Keratinocyte (primary cell): ENCODE measurements at regions not wholly inside any gene's neighbourhood (a gene's known extent, or its start where the extent isn't known, plus 50 kb on each side); places are given as distances from the start of the nearest gene placed in this dataset.

Source experiments
- DNase-seq: peaks from one replicate; pipeline ENCODE4 v3.0.0-alpha.2; 2011; ENCODE audit warnings: low read depth, missing footprints, low spot score
- FAIRE-seq: peaks from 2 replicates; lab custom pipeline; 2011; peaks lifted over from hg19 to GRCh38; lab: Jason Lieb, UNC
- H2AFZ ChIP-seq: 2 replicates; pipeline ENCODE4 v1.6.0; 2012; ENCODE audit warnings: low read length, control low read depth, inconsistent platforms; ENCODE audit not compliant: control insufficient read depth
- H3K27ac ChIP-seq: 2 replicates; pipeline ENCODE4 v1.5.1; 2011; ENCODE audit warnings: low read length; ENCODE audit not compliant: control insufficient read depth, insufficient read depth
- H3K27me3 ChIP-seq: 3 replicates; pipeline ENCODE4 v1.6.0; 2011; ENCODE audit warnings: low read length; ENCODE audit not compliant: control insufficient read depth, insufficient read depth; ENCODE audit errors: extremely low read depth
- H3K36me3 ChIP-seq, 2 experiments: 2 replicates in 1 of 2; 3 replicates in 1 of 2; pipeline ENCODE4 v1.5.1; 2011; ENCODE audit warnings: low read length in 2 of 2, mild to moderate bottlenecking in 1 of 2; ENCODE audit not compliant: control insufficient read depth in 2 of 2, insufficient read depth in 2 of 2; ENCODE audit errors: extremely low read depth in 1 of 2
- H3K4me1 ChIP-seq: 3 replicates; pipeline ENCODE4 v1.5.1; 2011; ENCODE audit warnings: low read length; ENCODE audit not compliant: control insufficient read depth, insufficient read depth; ENCODE audit errors: extremely low read depth
- H3K4me2 ChIP-seq: 3 replicates; pipeline ENCODE4 v1.6.0; 2011; ENCODE audit warnings: low read depth, low read length; ENCODE audit not compliant: control insufficient read depth, insufficient read depth; ENCODE audit errors: extremely low read depth
- H3K4me3 ChIP-seq, 3 experiments: fragments of 200-600 bp in 1 of 3; sonication (generic) in 1 of 3; 2 replicates in 2 of 3; 3 replicates in 1 of 3; pipeline ENCODE4 v1.5.1; 2011 to 2016; ENCODE audit warnings: low read length in 3 of 3, mild to moderate bottlenecking in 3 of 3, control low read depth in 2 of 3, inconsistent platforms in 1 of 3, low read depth in 1 of 3, mixed read lengths in 1 of 3, mixed run types in 1 of 3, moderate library complexity in 1 of 3; ENCODE audit not compliant: control insufficient read depth in 2 of 3, insufficient read depth in 2 of 3; ENCODE audit errors: extremely low read depth in 1 of 3
- H3K79me2 ChIP-seq: 2 replicates; pipeline ENCODE4 v1.6.0; 2012; ENCODE audit warnings: low read length; ENCODE audit not compliant: control insufficient read depth, insufficient read depth
- H3K9ac ChIP-seq: 3 replicates; pipeline ENCODE4 v1.6.0; 2011; ENCODE audit warnings: low read length; ENCODE audit not compliant: control insufficient read depth, insufficient read depth; ENCODE audit errors: extremely low read depth
- H3K9me1 ChIP-seq: 3 replicates; pipeline ENCODE4 v1.6.0; 2011; ENCODE audit warnings: low read length; ENCODE audit not compliant: control insufficient read depth, insufficient read depth; ENCODE audit errors: extremely low read depth
- H3K9me3 ChIP-seq: 2 replicates; pipeline ENCODE4 v1.5.1; 2012; ENCODE audit warnings: low read depth, low read length; ENCODE audit not compliant: control insufficient read depth
- H4K20me1 ChIP-seq: 3 replicates; pipeline ENCODE4 v1.6.0; 2011; ENCODE audit warnings: low read length; ENCODE audit not compliant: control insufficient read depth, insufficient read depth; ENCODE audit errors: extremely low read depth
- EZH2 ChIP-seq: IDR thresholded peaks from one replicate; pipeline ENCODE4 v1.6.1; 2012; ENCODE audit warnings: inconsistent platforms, mild to moderate bottlenecking, low read length, moderate library complexity
- dilution Hi-C: fragments of 300-500 bp; cut with MboI; formaldehyde crosslinking; loops from one replicate; pipeline ENCODE4 v1.7.0; 2020; ENCODE audit warnings: low sequenced_read_pairs; ENCODE audit not compliant: extremely low pct_ligation_motif_present
- TF ChIP-seq, protein P1 (sequence below), 3 experiments: IDR thresholded peaks in 1 of 3; conservative IDR thresholded peaks in 1 of 3; optimal IDR thresholded peaks in 1 of 3; 2 replicates in 2 of 3; 3 replicates in 1 of 3; pipeline versions ENCODE3 to v1.5.1; 2011; ENCODE audit warnings: low read length in 3 of 3, mild to moderate bottlenecking in 3 of 3, moderate library complexity in 2 of 3, control low read depth in 1 of 3, inconsistent platforms in 1 of 3; ENCODE audit not compliant: insufficient read depth in 2 of 3; ENCODE audit errors: extremely low read depth in 1 of 3

DNA sequence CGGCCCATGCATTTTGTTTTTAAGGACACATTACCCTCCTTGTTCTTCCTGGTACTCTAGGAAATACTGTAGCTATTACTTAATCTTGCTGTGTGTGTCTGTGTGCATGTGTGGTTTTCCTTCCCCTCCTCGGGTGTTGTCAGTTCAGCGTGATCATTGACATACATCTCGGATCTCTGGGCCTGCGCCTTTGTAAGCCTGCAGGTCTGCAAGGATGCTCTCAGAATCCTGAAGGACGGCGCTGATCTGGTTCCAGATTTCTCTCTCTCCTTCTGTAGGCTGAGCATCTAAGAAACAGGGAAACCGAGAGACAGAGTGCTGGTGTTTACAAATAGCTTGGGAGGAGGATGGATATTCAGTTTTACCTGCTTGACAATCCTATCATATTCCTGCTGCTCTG lies 100.2 kb downstream of the CYRIA start:
- Histone ChIP-seq H3K9ac (no peak overlapping the region), H3K4me3 (no peak overlapping the region), H3K79me2 (no peaks in the 10 kb centered on the region), H3K4me2 (no peak overlapping the region), H3K27me3 (no peaks in the 10 kb centered on the region), H3K9me1 (no peaks in the 10 kb centered on the region), H4K20me1 (no peaks in the 10 kb centered on the region), H3K27ac (no peak overlapping the region), H3K36me3 (peaks cover 0 to 2% of the 10 kb centered on the region in 2 experiments), H3K9me3 (no peaks in the 10 kb centered on the region), H3K4me1 (no peaks in the 10 kb centered on the region), H2AFZ (no peak overlapping the region)
- dilution Hi-C loops, result no loop called here
- no peak for DNase-seq
- no peak for FAIRE-seq
- TF ChIP-seq, protein P1, sequence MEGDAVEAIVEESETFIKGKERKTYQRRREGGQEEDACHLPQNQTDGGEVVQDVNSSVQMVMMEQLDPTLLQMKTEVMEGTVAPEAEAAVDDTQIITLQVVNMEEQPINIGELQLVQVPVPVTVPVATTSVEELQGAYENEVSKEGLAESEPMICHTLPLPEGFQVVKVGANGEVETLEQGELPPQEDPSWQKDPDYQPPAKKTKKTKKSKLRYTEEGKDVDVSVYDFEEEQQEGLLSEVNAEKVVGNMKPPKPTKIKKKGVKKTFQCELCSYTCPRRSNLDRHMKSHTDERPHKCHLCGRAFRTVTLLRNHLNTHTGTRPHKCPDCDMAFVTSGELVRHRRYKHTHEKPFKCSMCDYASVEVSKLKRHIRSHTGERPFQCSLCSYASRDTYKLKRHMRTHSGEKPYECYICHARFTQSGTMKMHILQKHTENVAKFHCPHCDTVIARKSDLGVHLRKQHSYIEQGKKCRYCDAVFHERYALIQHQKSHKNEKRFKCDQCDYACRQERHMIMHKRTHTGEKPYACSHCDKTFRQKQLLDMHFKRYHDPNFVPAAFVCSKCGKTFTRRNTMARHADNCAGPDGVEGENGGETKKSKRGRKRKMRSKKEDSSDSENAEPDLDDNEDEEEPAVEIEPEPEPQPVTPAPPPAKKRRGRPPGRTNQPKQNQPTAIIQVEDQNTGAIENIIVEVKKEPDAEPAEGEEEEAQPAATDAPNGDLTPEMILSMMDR (optimal IDR thresholded peaks at IDR 0.05 in 1 of 3, IDR thresholded peaks at IDR 0.05 in 1 of 3, conservative IDR thresholded peaks at IDR 0.05 in 1 of 3; ENCODE audit: extremely low read depth in 1 of 3, insufficient read depth in 2 of 3, low read length in 3 of 3), result no peak
- no peak for TF ChIP-seq EZH2

DNA sequence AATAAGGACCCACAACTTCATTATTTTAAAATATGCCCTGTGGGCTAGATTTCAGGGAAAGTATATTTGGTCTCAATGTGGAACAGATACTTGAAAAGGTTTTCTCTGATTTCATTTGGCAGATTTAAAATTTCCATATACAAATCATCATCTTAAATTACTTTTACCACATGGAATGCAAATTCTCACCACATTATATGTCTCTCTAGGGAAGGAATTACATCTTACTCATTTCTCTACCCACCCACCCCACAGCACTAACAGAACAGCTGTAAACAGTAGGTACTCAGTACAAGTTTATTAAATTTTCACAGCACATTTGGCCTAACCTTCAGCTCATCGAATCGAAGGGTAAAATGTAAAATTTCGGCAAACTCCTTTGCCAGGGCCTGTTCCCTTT lies 104.0 kb downstream of the CYRIA start:
- Histone ChIP-seq H4K20me1 (no peaks in the 10 kb centered on the region), H3K79me2 (no peaks in the 10 kb centered on the region), H2AFZ (no peak overlapping the region), H3K4me3 (no peak overlapping the region), H3K36me3 (peaks cover 0 to 2% of the 10 kb centered on the region in 2 experiments), H3K4me2 (no peak overlapping the region), H3K4me1 (no peaks in the 10 kb centered on the region), H3K9me3 (no peaks in the 10 kb centered on the region), H3K9me1 (no peaks in the 10 kb centered on the region), H3K9ac (no peak overlapping the region), H3K27ac (no peak overlapping the region), H3K27me3 (no peaks in the 10 kb centered on the region)
- TF ChIP-seq, protein P1 (optimal IDR thresholded peaks at IDR 0.05 in 1 of 3, IDR thresholded peaks at IDR 0.05 in 1 of 3, conservative IDR thresholded peaks at IDR 0.05 in 1 of 3; ENCODE audit: extremely low read depth in 1 of 3, insufficient read depth in 2 of 3, low read length in 3 of 3), result no peak
- TF ChIP-seq EZH2, result no peak
- DNase-seq (no peak), FAIRE-seq (no peak)
- dilution Hi-C loops, result no loop called here
